ENCODE measurements at regions not wholly inside any gene's neighbourhood (a gene's known extent, or its start where the extent isn't known, plus 50 kb on each side); places are given as distances from the start of the nearest gene placed in this dataset.

DNA sequence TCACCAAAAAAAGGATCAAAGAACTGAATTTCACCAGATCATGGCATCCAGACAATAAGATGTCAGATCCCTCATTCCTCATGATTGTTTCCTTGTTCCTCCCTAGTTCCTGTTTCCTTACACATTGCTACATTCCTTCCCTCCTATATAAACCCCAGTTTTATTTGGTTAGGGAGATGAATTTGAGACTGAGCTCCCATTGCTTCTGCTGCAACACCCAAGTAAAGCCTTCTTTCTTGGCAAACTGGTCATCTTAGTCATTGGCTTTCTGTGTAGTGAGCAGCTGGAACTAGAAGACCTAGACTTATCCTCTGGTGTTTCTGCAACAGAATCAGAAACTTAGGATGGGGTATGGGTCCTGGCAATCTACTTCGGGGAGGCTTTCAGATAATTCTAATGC, 217.9 kb downstream of the NOVA1 start:
- TF ChIP-seq, protein P1, sequence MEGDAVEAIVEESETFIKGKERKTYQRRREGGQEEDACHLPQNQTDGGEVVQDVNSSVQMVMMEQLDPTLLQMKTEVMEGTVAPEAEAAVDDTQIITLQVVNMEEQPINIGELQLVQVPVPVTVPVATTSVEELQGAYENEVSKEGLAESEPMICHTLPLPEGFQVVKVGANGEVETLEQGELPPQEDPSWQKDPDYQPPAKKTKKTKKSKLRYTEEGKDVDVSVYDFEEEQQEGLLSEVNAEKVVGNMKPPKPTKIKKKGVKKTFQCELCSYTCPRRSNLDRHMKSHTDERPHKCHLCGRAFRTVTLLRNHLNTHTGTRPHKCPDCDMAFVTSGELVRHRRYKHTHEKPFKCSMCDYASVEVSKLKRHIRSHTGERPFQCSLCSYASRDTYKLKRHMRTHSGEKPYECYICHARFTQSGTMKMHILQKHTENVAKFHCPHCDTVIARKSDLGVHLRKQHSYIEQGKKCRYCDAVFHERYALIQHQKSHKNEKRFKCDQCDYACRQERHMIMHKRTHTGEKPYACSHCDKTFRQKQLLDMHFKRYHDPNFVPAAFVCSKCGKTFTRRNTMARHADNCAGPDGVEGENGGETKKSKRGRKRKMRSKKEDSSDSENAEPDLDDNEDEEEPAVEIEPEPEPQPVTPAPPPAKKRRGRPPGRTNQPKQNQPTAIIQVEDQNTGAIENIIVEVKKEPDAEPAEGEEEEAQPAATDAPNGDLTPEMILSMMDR (conservative IDR thresholded peaks at IDR 0.05; ENCODE audit: low read depth, low read length): no peak
- TF ChIP-seq EZH2 (IDR thresholded peaks at IDR 0.05; ENCODE audit: borderline replicate concordance, low read depth, low read length, poor library complexity, severe bottlenecking): no peak

All from A673 (cell line).